HepG2 (cell line): ENCODE measurements at regions not wholly inside any gene's neighbourhood (a gene's known extent, or its start where the extent isn't known, plus 50 kb on each side); places are given as distances from the start of the nearest gene placed in this dataset.

Source experiments
- ARNT ChIP-seq: fragments of 450-650 bp; IDR thresholded peaks from 2 replicates; pipeline ENCODE4 v1.6.1; 2017
- BORCS8-MEF2B ChIP-seq: sonication (generic); formaldehyde crosslinking; IDR thresholded peaks from 2 replicates; pipeline ENCODE4 v1.8.0; 2022; ENCODE audit warnings: mild to moderate bottlenecking, missing genetic modification reagents
- CSRNP2 ChIP-seq: sonication (generic); formaldehyde crosslinking; conservative IDR thresholded peaks from 2 replicates; pipeline ENCODE4 v1.8.0; 2022; ENCODE audit warnings: low read depth, missing genetic modification reagents
- EHMT2 ChIP-seq: fragments of 200-600 bp; sonication (generic); IDR thresholded peaks from 2 replicates; pipeline ENCODE4 v1.7.0; 2017; ENCODE audit warnings: antibody characterized with exemption, low read depth, low read length, borderline replicate concordance
- HNF1B ChIP-seq: sonication (generic); formaldehyde crosslinking; IDR thresholded peaks from 2 replicates; pipeline ENCODE4 v1.5.1; 2020; ENCODE audit warnings: mild to moderate bottlenecking, moderate library complexity, missing genetic modification reagents
- IRF9 ChIP-seq: sonication (generic); formaldehyde crosslinking; IDR thresholded peaks from 2 replicates; pipeline ENCODE4 v1.8.0; 2022; ENCODE audit warnings: missing genetic modification reagents, mild to moderate bottlenecking, borderline replicate concordance
- NR3C1 ChIP-seq: sonication (generic); formaldehyde crosslinking; IDR thresholded peaks from 2 replicates; pipeline ENCODE4 v1.4.0; 2020; ENCODE audit warnings: missing genetic modification reagents
- STAT6 ChIP-seq: sonication (generic); formaldehyde crosslinking; IDR thresholded peaks from 2 replicates; pipeline ENCODE4 v1.4.0; 2020; ENCODE audit warnings: missing genetic modification reagents, mild to moderate bottlenecking, borderline replicate concordance
- XRCC5 ChIP-seq: fragments of 200-400 bp; formaldehyde crosslinking; optimal IDR thresholded peaks from 2 replicates; pipeline ENCODE3; 2017; ENCODE audit warnings: mild to moderate bottlenecking, low read length
- YEATS2 ChIP-seq: sonication (generic); formaldehyde crosslinking; IDR thresholded peaks from 2 replicates; pipeline ENCODE4 v1.4.0; 2020; ENCODE audit warnings: missing genetic modification reagents, borderline replicate concordance
- ZFP36 ChIP-seq: fragments of 150-350 bp; IDR thresholded peaks from 2 replicates; pipeline ENCODE4 v1.6.1; 2018; ENCODE audit warnings: borderline replicate concordance, low read length, low read depth; ENCODE audit not compliant: partially characterized antibody
- ZKSCAN1 ChIP-seq: fragments of 150-350 bp; IDR thresholded peaks from 2 replicates; pipeline ENCODE4 v1.6.1; 2014; ENCODE audit warnings: low read length
- ZNF33A ChIP-seq: sonication (generic); formaldehyde crosslinking; IDR thresholded peaks from 2 replicates; pipeline ENCODE4 v1.5.1; 2020; ENCODE audit warnings: missing genetic modification reagents, mild to moderate bottlenecking, moderate library complexity, borderline replicate concordance

GRCh38 chr7:79823246-79823951 is 311.2 kb upstream of the GNAI1 start (continued):
- no peak for TF ChIP-seq CSRNP2 (CRISPR knock-in tag)
- no peak for TF ChIP-seq ZNF33A (CRISPR knock-in tag)
- TF ChIP-seq ARNT: no peak
- TF ChIP-seq STAT6 (CRISPR knock-in tag): no peak
- no peak for TF ChIP-seq BORCS8-MEF2B
- no peak for TF ChIP-seq IRF9 (CRISPR knock-in tag)
- no peak for TF ChIP-seq YEATS2
- no peak for TF ChIP-seq EHMT2
- no peak for TF ChIP-seq ZKSCAN1
- no peak for TF ChIP-seq HNF1B (CRISPR knock-in tag)
- no peak for TF ChIP-seq NR3C1 (CRISPR knock-in tag)
- TF ChIP-seq ZFP36: no peak
- no peak for TF ChIP-seq XRCC5
